Panc1 (cell line): ENCODE measurements at regions not wholly inside any gene's neighbourhood (a gene's known extent, or its start where the extent isn't known, plus 50 kb on each side); places are given as distances from the start of the nearest gene placed in this dataset.

Experiments
- POLR2AphosphoS5 ChIP-seq: IDR thresholded peaks from 2 replicates; pipeline ENCODE4 v1.6.1; 2012; ENCODE audit warnings: mild to moderate bottlenecking, low read depth, low read length, moderate library complexity
- SIN3A ChIP-seq: IDR thresholded peaks from 2 replicates; pipeline ENCODE4 v1.6.1; 2012; ENCODE audit warnings: low read depth, mild to moderate bottlenecking, low read length, moderate library complexity, borderline replicate concordance; ENCODE audit not compliant: insufficient read depth
- TF ChIP-seq, protein P1 (sequence below): fragments of 450-650 bp; IDR thresholded peaks from 2 replicates; pipeline ENCODE4 v1.5.1; 2017; ENCODE audit warnings: mild to moderate bottlenecking
- TF ChIP-seq, protein P2 (sequence below), 2 experiments: IDR thresholded peaks; 2 replicates each; pipeline ENCODE4 v1.6.1; 2011 to 2012; ENCODE audit warnings: low read depth in 2 of 2, control low read depth in 1 of 2, low read length in 1 of 2, mild to moderate bottlenecking in 1 of 2, moderate library complexity in 1 of 2; ENCODE audit not compliant: insufficient read depth in 1 of 2

DNA sequence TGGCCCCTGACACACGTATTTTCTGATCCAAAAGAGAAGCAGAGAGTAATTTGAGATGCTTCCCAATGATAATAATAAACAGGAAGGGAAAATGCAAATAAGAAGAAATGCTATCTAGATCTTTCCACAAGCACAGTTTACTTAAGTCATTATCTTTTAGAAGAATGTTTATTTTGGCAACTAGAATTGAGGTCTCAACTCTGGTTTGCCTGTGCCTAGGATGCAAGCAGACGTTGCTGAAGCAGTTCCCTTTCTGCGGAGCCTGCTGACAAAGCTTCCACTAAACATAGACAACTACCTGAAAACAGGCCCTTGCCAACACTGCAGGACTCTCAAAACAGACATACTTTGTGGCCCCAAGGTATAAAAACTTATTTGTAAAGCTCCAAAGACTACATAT lies 315.8 kb upstream of the POM121L12 start:
- TF ChIP-seq POLR2AphosphoS5: no peak
- TF ChIP-seq, protein P1, sequence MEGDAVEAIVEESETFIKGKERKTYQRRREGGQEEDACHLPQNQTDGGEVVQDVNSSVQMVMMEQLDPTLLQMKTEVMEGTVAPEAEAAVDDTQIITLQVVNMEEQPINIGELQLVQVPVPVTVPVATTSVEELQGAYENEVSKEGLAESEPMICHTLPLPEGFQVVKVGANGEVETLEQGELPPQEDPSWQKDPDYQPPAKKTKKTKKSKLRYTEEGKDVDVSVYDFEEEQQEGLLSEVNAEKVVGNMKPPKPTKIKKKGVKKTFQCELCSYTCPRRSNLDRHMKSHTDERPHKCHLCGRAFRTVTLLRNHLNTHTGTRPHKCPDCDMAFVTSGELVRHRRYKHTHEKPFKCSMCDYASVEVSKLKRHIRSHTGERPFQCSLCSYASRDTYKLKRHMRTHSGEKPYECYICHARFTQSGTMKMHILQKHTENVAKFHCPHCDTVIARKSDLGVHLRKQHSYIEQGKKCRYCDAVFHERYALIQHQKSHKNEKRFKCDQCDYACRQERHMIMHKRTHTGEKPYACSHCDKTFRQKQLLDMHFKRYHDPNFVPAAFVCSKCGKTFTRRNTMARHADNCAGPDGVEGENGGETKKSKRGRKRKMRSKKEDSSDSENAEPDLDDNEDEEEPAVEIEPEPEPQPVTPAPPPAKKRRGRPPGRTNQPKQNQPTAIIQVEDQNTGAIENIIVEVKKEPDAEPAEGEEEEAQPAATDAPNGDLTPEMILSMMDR: no peak
- TF ChIP-seq, protein P2, sequence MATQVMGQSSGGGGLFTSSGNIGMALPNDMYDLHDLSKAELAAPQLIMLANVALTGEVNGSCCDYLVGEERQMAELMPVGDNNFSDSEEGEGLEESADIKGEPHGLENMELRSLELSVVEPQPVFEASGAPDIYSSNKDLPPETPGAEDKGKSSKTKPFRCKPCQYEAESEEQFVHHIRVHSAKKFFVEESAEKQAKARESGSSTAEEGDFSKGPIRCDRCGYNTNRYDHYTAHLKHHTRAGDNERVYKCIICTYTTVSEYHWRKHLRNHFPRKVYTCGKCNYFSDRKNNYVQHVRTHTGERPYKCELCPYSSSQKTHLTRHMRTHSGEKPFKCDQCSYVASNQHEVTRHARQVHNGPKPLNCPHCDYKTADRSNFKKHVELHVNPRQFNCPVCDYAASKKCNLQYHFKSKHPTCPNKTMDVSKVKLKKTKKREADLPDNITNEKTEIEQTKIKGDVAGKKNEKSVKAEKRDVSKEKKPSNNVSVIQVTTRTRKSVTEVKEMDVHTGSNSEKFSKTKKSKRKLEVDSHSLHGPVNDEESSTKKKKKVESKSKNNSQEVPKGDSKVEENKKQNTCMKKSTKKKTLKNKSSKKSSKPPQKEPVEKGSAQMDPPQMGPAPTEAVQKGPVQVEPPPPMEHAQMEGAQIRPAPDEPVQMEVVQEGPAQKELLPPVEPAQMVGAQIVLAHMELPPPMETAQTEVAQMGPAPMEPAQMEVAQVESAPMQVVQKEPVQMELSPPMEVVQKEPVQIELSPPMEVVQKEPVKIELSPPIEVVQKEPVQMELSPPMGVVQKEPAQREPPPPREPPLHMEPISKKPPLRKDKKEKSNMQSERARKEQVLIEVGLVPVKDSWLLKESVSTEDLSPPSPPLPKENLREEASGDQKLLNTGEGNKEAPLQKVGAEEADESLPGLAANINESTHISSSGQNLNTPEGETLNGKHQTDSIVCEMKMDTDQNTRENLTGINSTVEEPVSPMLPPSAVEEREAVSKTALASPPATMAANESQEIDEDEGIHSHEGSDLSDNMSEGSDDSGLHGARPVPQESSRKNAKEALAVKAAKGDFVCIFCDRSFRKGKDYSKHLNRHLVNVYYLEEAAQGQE (IDR thresholded peaks at IDR 0.05; ENCODE audit: insufficient read depth in 1 of 2, low read depth in 2 of 2, low read length in 1 of 2): no peak
- no peak for TF ChIP-seq SIN3A
